Parathyroid adenoma (tissue), 2 donors: ENCODE measurements at regions not wholly inside any gene's neighbourhood (a gene's known extent, or its start where the extent isn't known, plus 50 kb on each side); places are given as distances from the start of the nearest gene placed in this dataset.

Experiments
- H2AFZ ChIP-seq: fragments of 300-600 bp; sonication (generic); one replicate; pipeline ENCODE4 v1.7.0; 2017; ENCODE audit warnings: antibody characterized with exemption, mild to moderate bottlenecking
- H3K27ac ChIP-seq: fragments of 300-600 bp; sonication (generic); one replicate; pipeline ENCODE4 v1.7.0; 2017
- H3K27me3 ChIP-seq: fragments of 300-600 bp; sonication (generic); one replicate; pipeline ENCODE4 v1.7.0; 2017; ENCODE audit warnings: low read length; ENCODE audit not compliant: control insufficient read depth, insufficient read depth
- H3K36me3 ChIP-seq: fragments of 300-600 bp; sonication (generic); one replicate; pipeline ENCODE4 v1.7.0; 2017; ENCODE audit warnings: low read length; ENCODE audit not compliant: control insufficient read depth, insufficient read depth
- H3K4me1 ChIP-seq: fragments of 300-600 bp; sonication (generic); one replicate; pipeline ENCODE4 v1.7.0; 2017; ENCODE audit warnings: control low read depth
- H3K4me2 ChIP-seq: fragments of 300-600 bp; sonication (generic); one replicate; pipeline ENCODE4 v1.7.0; 2017; ENCODE audit warnings: low read length
- H3K4me3 ChIP-seq: fragments of 300-600 bp; sonication (generic); one replicate; pipeline ENCODE4 v1.7.0; 2017; ENCODE audit warnings: low read depth, low read length
- H3K79me2 ChIP-seq: fragments of 300-600 bp; sonication (generic); one replicate; pipeline ENCODE4 v1.7.0; 2017; ENCODE audit warnings: control low read depth
- H3K9ac ChIP-seq: fragments of 300-600 bp; sonication (generic); one replicate; pipeline ENCODE4 v1.7.0; 2017; ENCODE audit warnings: mild to moderate bottlenecking
- H3K9me3 ChIP-seq: fragments of 300-600 bp; sonication (generic); one replicate; pipeline ENCODE4 v1.7.0; 2017; ENCODE audit warnings: low read length; ENCODE audit not compliant: control insufficient read depth
- TF ChIP-seq, protein P1 (sequence below): fragments of 300-600 bp; sonication (generic); IDR thresholded peaks from one replicate; pipeline ENCODE4 v1.7.0; 2017; ENCODE audit warnings: antibody characterized with exemption, mild to moderate bottlenecking
- donor health status: primary hyperparathyroidism.

DNA sequence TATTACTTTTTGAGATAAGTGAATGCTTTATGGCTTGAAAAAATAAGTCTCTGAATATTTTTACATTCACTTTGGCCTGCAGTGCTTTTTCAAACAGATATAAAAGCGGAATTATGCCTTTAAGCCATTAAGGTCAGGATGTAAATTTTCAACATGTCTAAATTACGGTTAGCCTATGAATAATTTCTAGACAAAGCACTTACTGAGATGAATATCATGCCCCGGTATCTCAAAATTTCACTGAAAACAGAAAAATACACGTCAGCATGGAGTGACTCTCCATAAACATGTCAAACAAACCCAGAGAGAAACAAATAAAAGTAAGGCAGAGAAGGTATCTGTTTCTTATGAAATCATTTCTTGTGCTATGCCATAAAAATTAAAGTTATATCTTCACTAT lies 853.9 kb downstream of the KCNT2 start:
- Histone ChIP-seq H3K27ac (no peak overlapping the region), H3K27me3 (no peaks in the 10 kb centered on the region), H3K4me2 (no peak overlapping the region), H3K9me3 (no peaks in the 10 kb centered on the region), H3K9ac (no peak overlapping the region), H3K4me3 (no peak overlapping the region), H2AFZ (no peak overlapping the region), H3K4me1 (no peaks in the 10 kb centered on the region), H3K79me2 (no peaks in the 10 kb centered on the region), H3K36me3 (no peaks in the 10 kb centered on the region)
- TF ChIP-seq, protein P1, sequence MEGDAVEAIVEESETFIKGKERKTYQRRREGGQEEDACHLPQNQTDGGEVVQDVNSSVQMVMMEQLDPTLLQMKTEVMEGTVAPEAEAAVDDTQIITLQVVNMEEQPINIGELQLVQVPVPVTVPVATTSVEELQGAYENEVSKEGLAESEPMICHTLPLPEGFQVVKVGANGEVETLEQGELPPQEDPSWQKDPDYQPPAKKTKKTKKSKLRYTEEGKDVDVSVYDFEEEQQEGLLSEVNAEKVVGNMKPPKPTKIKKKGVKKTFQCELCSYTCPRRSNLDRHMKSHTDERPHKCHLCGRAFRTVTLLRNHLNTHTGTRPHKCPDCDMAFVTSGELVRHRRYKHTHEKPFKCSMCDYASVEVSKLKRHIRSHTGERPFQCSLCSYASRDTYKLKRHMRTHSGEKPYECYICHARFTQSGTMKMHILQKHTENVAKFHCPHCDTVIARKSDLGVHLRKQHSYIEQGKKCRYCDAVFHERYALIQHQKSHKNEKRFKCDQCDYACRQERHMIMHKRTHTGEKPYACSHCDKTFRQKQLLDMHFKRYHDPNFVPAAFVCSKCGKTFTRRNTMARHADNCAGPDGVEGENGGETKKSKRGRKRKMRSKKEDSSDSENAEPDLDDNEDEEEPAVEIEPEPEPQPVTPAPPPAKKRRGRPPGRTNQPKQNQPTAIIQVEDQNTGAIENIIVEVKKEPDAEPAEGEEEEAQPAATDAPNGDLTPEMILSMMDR, result no peak

DNA sequence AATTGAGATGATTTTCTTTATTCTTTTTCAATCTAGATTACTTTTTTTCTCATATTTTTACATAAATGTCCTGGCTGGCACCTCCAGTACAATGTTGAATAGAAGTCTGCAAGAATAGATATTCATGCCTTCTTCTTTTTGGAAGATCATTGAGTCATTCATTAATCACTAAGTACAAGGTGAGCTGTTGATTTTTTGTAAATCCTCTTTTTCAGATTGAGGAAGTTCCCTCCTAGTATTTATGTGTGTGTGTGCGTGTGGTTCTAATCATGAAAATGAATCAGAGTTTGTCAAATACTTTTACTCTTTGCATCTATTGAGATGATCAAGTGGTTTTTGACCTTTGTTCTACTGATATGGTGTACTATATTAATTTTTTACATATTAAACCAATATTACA lies 859.3 kb downstream of the KCNT2 start:
- Histone ChIP-seq H2AFZ (no peak overlapping the region), H3K9me3 (no peaks in the 10 kb centered on the region)

DNA sequence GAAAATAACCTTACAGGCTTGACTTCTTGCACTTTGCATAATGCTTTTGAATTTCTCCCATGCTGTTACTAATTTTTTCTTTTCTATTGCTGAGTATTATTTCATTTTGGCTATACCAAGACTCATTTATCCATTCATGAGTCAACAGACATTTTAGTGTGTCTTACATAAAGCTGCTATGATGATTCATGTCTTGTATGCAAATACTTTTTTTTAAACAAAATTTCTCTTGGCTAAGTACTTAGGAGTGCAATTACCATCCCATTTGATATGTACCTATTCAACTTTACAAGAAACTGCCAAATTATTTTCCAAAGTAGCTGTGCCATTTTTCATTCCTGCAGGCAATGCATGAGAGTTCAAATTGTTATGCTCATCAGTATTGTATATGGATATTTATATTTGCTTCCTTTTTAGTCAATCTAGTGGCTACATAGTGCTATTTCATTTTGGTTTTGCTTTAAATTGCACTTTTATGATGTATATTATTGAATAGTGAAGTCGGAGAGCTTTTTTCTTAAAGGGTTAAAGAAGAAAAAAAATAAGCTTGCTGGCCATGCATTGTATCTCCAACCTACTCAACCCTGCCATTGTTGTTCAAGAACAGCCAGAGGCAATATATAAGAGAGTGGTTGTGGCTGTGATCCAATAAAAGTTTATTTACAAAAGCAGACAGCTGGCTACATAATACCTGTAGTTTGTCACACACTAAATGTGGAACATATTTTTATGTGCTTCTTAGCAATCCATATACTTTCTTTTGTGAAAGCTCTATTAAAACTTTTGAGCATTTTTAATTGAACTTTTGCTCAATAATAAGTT lies 862.8 kb downstream of the KCNT2 start:
- Histone ChIP-seq H3K9me3 (no peaks in the 10 kb centered on the region), H3K4me2 (no peak overlapping the region), H3K27ac (no peak overlapping the region), H3K79me2 (no peaks in the 10 kb centered on the region), H3K9ac (no peak overlapping the region), H3K4me1 (no peaks in the 10 kb centered on the region), H3K36me3 (no peaks in the 10 kb centered on the region), H2AFZ (no peak overlapping the region), H3K27me3 (no peaks in the 10 kb centered on the region), H3K4me3 (no peak overlapping the region)
- TF ChIP-seq, protein P1, result no peak

More for the DNA sequence above, 859.3 kb downstream of the KCNT2 start:
- H3K36me3 ChIP-seq, result no peaks in the 10 kb centered on the region
- no peak overlapping the region for H3K27ac ChIP-seq
- H3K9ac ChIP-seq, result no peak overlapping the region
- no peak overlapping the region for H3K4me3 ChIP-seq
- TF ChIP-seq, protein P1, result no peak
- H3K4me1 ChIP-seq, result no peaks in the 10 kb centered on the region
- no peaks in the 10 kb centered on the region for H3K27me3 ChIP-seq
- no peaks in the 10 kb centered on the region for H3K79me2 ChIP-seq
- no peak overlapping the region for H3K4me2 ChIP-seq

DNA sequence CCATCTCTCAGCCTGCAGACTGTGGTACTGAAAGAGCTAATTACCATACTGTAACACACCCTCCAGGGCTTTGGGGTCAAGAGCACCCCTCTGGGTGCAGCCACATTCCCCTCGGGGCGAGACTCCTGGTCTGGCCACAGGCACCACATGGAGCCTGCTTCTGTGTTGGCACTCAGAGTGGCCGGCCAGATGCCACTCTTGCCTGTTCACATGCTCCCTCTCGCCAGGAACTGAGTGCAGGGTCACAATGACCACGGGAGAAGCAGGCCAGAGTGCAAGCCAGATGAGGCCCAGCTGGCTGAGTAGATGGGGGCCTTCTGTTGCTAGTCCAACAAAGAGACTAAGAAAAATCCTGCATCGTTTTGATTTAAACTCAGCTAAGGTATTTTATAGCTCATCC lies 864.0 kb downstream of the KCNT2 start:
- Histone ChIP-seq H3K4me1 (no peaks in the 10 kb centered on the region), H2AFZ (no peak overlapping the region), H3K79me2 (no peaks in the 10 kb centered on the region), H3K27ac (no peak overlapping the region), H3K4me2 (no peak overlapping the region), H3K27me3 (no peaks in the 10 kb centered on the region), H3K36me3 (no peaks in the 10 kb centered on the region), H3K4me3 (no peak overlapping the region), H3K9ac (no peak overlapping the region), H3K9me3 (no peaks in the 10 kb centered on the region)
- TF ChIP-seq, protein P1, result no peak

DNA sequence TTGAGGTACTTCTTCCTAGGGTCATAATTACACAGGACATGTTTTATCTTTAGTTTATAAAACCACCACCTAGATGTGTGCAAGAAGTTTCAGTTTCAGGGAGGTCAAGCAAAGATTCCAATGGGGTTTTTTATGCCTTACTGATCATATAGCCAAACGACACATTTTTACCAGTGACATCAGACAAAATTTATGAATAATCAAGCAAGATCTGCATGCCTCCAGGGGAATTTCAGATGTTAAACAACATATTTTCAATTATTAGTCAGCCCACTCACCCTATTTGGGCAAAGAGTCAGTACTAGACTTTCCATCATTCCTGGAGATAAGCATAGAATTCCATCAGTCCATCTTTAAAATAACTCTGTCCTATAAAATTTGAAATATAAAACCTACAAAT lies 867.4 kb downstream of the KCNT2 start:
- Histone ChIP-seq H3K36me3 (no peaks in the 10 kb centered on the region), H3K27me3 (no peaks in the 10 kb centered on the region), H3K4me1 (no peaks in the 10 kb centered on the region), H3K9me3 (no peaks in the 10 kb centered on the region), H2AFZ (no peak overlapping the region), H3K4me2 (no peak overlapping the region), H3K27ac (no peak overlapping the region), H3K4me3 (no peak overlapping the region), H3K9ac (no peak overlapping the region), H3K79me2 (no peaks in the 10 kb centered on the region)
- TF ChIP-seq, protein P1, result no peak
